HG02798 (cell line): ENCODE measurements at regions not wholly inside any gene's neighbourhood (a gene's known extent, or its start where the extent isn't known, plus 50 kb on each side); places are given as distances from the start of the nearest gene placed in this dataset.

Source experiments
- ATAC-seq: cut with Tn5 transposase; IDR thresholded peaks from one replicate; pipeline ENCODE4 v1.9.1; 2021; ENCODE audit warnings: mild to moderate bottlenecking; ENCODE audit not compliant: unreplicated experiment, poor library complexity

DNA sequence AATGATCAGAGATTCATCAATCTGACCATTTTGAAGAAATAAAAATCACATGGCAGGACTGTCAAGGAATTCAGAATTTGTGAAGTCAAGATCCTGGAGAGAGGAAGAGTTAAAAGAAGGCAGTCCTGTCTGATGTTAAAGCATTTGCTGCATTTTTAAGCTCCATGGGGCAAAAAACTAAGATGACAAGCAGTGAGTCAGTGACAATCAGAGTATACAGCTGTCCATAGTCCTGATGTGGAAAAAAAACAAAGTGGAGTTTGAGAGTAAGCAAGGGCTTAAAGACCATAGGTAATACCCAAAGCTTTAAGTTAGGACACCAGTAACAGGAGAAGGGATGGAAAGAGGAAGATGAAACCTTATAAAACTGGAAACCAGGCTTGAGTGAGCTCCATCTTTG lies 412.7 kb upstream of the ANKRD30A start:
- no peak for ATAC-seq

DNA sequence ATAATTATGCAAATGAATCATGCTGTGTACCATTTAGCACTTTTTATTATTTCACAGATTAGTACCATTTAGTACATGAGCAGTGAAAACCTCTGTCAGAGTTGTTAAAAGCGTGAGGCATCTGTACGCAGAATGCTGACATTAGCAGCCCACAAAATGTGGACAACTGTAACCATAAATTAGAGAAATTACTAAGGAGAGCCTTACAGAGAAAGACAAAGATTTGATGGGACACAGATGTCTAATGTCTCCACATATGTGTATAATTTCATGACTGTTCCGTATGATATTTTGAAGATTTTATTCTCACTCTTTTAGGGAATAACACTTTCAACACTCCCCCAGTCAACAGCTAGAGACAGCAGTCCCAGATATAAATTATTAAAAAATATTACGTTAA lies 414.0 kb upstream of the ANKRD30A start:
- no peak for ATAC-seq

DNA sequence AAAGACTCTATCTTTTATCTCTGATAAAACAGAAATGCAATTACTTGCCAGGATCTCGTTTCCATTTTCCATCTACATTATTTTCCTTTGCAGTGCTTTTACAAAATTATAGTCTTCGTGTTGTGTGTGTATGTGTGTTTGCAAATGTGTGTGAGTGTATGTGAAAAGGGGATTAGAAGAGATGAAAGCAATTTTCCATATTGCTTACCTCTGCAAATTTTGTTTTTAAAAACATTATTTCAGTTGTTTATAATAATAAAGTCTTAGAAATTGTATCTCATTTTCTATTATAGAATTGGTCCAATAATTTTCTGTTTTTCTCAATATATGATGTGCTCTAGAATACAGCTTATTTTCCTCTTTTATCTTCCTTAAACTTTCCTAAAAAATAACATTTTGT lies 421.3 kb upstream of the ANKRD30A start:
- ATAC-seq = no peak

DNA sequence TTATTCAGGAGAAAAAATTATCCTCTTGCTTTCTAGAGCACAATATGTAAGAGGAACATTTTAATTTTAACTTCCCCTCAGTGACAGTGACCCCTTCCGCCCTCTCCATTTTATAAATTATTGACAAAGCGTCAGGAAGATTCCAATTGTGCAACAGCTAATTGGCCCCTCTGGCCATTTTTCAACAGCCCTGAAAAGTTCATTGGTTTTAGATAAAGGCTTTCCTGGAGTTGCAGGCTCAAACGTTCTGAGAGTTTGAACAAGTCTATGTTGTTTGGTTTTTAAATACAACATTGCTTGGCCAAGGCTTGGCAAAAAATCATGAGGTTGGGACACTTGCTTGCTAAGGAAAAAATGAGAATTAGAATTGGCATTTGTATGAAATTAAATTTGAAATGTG lies 422.2 kb upstream of the ANKRD30A start:
- no peak for ATAC-seq

DNA sequence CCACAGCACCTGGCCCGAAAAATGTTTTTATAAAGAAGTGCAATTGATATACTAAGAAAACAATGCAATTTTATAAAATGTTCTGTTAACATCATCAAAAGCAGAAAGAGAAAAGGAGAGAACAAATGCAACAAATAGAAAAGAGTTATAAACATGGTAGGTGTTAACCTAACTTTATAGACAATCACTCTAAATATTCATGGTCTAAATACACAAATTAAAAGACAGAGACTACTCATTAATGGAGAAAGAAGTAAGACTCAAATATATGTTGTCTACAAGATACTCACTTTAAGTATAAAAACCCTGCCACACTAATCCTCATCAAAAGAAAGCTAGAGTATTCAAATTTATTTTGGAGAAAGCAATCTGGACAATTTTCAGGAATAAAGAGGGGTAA lies 425.3 kb upstream of the ANKRD30A start:
- ATAC-seq = no peak

DNA sequence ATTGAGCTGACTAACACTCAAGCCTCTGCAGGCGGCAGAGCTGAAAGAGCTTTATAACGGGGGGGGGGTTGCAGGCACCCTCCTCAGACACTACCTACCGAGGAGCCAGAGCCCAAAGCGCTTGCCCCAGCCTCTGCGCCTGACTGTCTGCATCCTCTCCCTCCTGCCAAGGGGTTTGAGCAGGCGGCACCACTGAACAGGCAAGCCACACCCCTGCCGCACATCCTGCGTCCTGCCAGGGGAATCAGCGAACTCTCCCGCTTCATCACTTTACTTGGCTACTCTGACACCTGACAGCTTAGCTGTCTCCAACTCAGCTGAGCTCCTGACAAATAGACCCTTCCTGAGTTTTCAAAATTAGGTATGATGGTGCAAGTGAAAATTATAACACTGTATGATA lies 432.6 kb upstream of the ANKRD30A start:
- no peak for ATAC-seq

DNA sequence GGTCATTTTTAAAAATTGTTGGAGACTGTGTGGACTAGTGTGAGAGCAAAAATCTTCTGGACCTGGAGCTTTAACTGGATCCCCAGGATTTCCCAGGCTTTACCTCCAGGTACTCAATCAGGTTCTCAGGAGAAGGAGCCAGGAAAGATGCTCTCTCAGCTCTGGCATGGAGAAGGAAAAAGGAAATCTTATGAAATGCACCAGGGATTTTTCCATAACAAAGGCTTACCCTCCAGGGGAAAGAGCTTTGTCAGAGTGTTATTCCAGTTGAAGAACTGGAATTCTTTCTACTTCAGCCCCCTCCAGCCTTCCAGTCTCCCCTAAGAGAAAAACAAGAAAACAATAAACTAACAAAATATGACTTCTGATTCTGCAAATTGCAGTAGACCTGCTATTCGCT lies 436.7 kb upstream of the ANKRD30A start:
- no peak for ATAC-seq

DNA sequence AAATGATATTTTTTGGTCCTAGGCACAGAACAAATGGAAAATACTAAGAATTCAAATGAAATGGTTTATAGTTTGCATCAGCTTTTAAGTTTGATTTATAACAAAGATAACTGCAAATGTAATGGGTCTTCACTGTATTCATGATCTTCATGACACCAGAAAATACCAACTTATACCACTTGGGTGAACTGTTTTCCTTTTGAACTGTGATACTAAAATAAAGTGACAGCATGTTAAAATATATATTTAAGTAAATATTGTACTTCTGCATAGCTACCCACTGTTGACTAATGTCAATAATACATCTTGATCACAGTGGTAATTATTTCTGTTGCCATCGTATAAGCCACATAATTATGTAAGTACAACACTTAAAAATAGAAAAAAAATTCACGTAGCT lies 442.0 kb upstream of the ANKRD30A start:
- ATAC-seq = no peak

DNA sequence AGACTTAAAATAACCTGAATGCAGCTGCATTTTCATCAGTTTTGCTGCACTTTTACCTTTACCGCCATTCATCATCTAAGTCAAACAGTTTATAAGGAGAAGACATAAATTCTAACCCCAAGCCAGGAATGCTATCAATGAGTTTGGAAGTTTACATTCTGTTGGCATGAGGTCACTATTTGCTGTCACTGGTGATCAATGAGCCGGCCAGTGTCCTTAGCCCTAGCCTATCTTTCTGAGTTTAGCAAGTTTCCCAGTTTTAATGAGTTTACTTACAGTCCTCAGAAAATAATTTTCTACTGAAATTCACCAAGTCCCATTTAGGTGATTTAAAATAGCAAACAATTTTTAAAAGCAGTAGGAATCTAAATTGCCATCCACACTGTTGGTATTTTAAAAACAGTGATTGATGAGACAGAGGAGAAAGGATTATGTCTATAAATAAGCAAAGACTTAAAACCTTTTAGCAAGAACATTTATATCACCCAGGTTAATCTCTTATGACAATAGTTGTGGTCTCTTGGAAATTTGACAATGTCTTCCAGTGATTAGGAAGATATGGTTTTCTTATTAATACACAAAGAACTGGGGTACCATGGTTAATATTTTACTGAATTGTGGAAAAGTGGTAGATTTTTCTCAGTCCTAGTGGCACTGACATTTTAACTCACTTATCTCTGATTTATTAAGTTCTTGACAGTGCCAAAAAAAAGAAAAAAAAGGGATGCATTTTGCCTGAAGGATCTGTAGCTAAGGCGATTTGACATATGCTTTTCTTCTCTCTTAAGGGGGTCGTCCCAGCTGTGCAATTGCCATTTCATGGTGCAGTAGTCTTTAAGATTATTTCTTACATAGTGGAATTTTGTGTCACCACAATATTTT lies 443.4 kb upstream of the ANKRD30A start:
- no peak for ATAC-seq

DNA sequence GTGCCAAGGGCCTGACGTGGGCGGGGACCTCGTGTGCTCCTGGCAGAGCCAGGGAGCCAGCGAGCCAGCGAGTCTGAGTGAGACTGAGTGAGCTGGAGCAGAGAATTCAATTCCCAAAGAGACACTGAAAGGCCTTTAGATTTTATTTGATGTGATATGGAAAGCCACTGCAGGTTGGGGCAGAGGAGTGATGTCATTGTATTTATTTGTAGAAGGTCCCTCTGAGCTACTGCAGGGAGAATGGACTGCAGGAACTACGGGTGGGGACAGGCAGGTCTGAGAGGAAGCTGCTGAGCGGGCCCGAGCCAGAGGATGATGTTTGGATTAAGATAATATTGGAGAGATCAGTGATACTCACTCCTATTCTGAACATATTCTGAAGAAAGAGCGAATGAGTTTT lies 445.8 kb upstream of the ANKRD30A start:
- ATAC-seq = no peak

DNA sequence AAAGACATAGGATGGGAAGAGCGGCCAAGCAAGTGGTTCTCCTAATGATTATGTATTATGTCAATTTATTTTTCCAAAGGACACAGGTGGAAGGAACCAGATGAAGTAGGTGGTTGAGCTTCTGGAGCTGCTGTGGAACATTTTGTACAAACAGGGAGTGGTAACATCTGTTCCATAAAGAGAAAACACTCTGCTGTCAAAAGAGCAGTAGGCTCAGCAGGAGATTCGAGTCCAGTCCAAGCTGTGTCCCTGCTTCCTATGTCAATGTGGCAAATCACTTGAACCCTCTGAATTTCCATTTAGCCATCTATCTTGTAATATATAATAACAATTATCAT lies 448.0 kb upstream of the ANKRD30A start:
- no peak for ATAC-seq

DNA sequence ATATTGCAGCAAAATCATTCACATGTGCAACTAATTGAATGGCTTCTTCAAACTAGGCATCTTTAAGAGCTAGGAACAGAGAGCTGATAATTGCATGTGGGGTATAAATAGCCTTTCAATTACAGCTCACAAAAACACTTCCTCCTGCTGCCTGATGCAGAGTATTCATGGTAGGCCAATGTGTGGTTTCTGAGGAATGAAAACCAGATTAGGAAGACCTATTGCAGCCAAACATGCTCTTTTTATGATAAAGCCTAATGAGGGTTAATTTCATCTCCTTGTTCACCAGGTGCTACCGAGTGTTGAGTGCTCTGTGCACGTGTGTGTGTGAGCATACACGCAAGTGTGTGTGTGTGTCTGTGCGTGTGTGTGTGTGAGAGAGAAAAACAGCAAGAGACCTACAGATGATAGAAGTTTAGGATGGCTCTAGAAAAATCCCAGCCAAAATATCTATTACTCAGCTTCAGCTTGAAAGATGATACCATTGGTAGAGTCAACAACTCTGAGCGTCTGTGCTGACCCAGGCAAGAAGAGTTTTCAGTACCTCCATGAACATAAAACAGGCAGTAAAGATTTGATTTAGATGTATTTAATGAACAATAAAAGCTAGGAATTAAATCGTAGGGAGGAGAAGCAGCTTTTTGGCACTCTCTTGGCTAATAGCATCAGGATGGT lies 448.5 kb upstream of the ANKRD30A start:
- ATAC-seq = no peak

DNA sequence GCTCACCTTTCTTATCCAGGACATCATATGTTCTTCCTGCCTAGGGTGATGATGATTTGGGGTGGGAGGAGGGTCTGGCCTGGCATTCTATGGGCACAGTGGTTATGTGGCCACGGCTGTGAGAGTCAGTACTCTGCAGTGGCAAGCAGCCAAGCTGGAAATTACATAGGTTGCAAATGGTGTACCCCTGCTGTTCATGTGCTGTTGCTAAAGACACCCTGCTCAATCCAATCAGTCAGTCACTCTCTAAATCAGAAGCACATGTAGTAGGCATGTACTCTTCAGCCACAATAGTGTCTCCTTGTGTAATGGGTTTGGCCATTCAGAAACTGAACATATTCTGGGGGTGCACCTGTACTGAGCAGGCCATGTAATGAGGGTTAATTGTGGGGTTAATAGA lies 449.1 kb upstream of the ANKRD30A start:
- no peak for ATAC-seq

DNA sequence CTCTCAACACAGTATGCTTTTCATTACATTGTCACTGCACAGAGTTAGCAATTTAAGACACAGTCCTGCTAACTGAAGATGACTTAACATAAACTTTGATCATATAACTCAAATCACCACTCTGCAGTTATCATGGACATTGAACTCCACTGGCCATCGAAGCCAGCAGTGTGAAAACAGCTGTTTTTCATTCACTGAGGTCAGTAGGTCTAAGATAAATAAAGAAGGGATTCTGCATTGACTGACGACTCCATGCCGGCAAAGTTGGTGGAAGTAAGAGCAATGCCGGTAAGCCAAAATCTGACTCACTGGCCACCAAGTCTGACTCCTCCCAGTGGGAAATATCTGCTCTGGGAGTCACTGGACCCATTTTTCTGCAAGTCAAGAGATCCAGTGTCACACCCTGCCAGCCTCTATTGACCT lies 449.9 kb upstream of the ANKRD30A start:
- ATAC-seq = no peak

DNA sequence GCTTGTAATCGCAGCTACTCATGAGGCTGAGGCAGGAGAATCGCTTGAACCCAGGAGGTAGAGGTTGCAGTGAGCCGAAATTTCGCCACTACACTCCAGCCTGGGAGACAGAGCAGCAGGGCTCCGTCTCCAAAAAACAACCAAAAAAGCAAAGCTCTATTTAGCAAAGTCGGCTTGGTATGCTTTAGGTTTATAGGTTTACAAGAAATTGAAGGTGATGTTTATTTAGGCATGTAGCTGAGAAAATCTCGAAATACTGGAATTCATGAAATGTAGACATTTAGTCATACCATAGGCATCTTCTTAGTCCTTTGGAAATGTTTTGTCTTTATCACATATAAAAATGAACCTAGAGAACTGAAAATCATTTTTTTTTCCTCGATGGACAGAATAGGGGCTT lies 453.8 kb upstream of the ANKRD30A start:
- no peak for ATAC-seq

DNA sequence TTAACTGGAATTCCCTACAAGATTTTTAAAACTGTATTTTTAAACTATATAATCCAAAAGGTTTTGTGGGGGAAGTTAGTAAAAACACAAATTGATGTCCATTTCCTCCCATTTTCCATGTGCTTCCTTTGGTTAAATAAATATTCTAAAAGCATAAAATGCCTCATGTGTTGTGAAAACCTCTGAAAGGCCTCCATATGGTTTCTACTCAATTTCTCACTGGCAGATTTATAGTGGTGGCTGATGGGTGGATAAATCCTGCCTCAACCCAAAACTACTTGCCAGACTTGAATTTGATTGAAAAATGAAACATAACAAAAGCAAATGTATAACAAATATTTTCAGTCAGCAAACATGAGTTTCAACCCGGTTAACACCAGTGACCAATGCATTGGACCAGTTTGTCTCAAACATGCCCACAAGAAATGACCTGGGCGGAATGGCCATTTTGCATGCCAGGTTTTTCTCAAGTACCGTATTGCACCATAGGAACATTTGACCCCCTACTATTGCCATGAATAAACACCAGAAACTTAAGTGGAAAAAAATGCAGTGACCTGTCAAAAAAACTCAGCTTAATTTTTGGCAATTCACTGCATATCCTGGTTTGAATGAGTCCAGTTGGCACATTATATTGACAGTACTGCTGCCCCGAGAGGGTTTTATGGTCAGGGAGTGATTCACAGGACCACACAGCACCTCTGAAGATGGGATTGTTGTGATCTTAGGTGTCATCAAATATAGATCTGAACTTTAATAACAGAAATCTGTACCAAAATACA lies 454.6 kb upstream of the ANKRD30A start:
- no peak for ATAC-seq

DNA sequence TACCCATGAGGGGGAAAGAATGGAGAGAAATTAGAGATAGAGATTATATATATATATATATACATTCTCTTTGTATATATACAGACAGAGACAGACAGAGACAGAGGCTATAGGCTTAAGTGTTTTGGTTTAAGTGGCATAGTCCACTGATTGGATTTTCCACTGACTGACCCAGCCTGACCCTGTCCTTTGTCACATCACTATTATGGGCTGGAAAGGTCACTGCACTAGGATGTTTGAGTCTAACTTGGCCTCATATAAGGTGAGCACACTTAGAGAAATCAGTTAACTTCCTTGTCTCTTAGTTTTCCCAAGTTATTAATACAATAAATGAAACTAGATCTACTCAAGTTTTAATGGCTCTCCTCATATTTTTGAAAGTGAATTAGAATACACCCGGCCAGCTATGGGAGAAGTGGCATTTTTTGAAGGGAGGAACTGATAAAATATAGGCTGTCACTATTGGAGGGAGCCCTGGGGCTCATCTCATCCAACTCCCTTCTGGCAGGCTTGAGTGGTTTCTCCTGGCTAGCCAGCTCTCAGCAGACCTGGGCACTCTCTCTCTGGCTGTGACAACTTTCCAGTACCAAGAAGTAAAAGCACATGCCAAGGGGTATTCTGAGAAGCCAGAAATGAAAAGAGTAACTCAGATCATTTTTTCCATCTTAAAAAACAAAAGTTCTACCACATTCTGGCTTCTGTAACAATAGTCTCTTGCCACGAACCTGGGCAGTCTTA lies 455.6 kb upstream of the ANKRD30A start:
- no peak for ATAC-seq

DNA sequence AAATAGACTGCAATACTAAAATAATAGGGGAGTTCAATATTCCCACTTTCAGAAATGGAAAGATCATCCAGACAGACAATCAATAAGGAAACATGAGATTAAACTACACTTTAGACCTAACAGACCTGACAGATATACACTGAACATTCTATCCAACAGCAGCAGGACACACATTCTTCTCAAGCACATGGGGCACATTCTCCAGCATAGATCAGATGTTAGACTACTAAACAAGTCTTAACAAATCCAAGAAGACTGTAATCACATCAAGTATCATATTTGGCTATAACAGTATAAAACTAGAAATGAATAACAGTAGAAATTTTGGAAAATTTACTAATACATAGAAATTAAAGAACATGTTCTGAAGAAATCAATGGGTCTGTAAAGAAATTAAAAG lies 458.9 kb upstream of the ANKRD30A start:
- no peak for ATAC-seq

DNA sequence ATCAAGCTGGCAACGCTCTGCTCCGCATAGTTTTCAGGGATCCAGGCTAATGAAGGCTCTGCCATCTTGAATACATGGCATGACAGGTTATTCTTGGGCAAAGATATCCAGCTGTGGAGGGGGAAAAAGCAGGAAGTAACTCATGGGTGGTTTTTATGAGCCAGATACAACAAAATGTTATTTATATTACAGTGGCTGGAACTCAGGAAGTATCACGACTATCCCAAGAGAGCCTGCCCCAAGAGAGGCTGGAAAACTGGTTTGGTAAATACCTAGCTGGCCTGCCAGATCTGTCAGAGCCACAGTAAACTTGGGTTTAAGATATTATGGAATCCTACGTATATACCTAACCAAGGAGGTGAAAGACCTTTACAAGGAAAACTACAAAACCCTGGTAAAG lies 462.8 kb upstream of the ANKRD30A start:
- no peak for ATAC-seq

DNA sequence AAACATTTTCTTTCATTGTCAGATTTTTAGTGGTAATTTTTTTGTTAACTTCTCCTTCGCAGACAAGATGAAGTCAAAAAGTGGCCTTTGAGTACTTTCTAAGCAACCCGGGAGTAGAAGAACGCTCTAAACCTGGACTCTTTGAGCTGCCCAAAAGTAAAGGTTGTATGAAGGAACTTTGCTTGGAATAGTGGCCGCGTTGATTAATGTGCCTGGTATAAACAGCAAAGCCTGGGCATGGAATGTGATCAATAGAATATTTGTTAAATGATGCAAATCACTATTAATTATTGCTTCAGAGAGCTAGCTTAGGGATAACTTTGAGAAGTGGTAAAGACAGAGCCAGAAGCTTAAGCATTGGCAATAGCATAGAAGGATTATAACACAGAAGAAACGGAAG lies 475.1 kb upstream of the ANKRD30A start:
- ATAC-seq = no peak

DNA sequence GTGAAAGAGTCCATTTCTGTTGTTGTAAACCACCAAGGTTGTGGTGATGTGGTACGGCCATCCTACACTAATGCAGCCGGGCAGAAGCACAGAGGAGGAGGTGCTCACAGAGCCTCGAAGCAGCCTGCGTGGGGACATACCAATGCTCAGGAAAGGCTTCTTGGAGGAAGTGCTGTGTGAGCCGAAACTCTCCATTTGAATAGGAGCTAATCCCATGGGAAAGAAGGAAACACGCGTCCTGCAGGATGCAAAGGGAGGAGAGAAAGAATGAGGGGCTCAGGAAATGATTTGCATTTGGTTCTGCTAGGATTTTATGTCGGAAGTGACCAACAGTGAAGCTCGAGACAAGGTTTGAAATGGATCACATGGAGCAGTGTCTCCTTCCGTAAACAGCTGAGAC lies 477.9 kb upstream of the ANKRD30A start:
- no peak for ATAC-seq
